AG20443 (cell line): ENCODE measurements at regions not wholly inside any gene's neighbourhood (a gene's known extent, or its start where the extent isn't known, plus 50 kb on each side); places are given as distances from the start of the nearest gene placed in this dataset.
"Not testable (repeated sequence)": the region's sequence is repeated elsewhere in the genome, so short reads cannot be mapped to it uniquely, and the experiment has no call there.

Experiments used
- DNase-seq: peaks from one replicate; pipeline ENCODE4 v3.0.0; 2012; ENCODE audit warnings: low spot score, mixed read lengths

DNA sequence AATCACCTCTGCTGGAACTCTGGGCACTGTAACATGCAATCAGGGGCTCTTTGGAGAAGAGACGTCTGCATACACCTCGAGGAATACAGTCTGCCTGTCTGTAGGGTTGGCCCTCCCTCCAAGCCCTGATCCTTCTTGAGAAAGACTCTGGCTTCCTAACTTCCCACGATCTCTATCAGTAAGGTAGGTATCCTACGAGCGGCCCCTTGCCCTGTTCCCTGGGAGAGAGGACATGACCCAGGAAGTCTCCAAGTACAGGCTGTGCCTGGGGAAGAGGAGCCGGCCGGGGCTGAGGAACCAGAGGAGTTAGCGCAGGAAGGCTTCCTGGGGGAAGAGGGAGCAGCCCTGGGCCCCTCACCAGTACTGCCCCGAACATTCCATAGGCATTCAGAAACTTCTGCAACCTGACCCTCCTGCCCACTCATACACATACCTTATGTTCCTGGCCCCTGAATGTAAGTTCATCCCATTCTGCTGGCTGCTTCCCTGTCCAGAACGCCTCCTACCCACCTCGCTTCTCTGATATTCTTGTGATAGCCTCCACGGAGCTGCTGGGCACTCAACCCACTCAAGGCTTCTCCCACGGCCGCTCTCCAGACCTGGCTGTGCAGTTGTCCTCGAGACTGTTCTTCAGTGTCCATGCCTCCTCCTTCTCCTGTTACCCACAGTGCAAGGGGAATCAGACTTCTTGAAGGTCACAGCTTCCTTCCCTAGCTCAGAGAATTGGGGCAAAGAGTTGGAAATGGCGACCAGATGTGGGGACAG, 116.1 kb downstream of the CYP26B1 start:
- DNase-seq = no peak

DNA sequence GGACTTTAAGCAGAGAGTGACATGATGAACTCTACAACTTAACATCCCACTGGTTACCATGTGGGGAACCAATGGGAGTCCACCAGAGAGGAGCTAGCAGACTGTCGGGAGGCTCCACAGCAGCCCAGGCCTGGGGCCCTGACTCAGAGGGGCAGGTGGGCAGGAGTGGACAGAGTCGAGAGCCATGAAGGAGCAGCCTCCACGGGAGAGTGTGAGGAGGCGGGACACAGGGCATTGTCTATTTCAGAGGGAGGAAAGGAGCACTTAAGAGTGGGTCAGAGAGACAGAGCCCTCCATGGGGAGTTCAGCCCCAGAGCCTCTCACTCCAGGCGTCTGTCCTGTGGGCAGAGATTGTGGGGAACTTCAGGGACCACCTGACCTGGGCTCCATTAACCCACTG, 118.7 kb downstream of the CYP26B1 start:
- DNase-seq = no peak

DNA sequence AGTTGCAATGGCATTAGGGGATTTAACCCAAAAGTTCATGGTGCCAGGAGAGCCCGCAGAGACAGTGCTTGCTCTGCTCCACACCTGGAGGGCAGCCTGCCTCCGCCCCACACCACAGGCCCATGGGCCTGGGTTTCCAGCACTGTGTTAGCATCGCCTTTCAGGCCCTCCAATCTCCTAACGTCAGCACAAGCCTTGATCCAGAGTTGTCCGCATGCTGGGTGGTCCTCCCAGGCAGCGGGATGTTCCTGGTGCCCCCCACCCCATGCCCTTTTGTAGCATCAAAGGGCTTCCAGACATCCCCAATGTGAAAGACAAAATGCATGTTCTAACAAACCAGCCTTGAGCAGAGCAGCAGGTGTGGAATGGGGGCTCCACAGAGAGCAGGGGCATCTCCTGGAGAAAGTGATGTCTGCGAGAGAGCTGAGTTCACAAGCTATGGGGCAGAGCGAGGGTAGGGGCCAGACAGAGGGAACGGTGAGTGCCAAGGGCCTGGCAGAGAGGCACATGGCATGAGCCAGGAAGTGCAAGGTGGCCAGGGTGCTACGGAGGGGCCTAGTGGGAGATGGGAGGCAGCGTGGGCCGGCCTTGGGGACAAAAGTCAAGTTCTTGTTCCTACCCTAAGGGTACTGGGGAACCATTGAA, 119.2 kb downstream of the CYP26B1 start:
- DNase-seq = no peak

DNA sequence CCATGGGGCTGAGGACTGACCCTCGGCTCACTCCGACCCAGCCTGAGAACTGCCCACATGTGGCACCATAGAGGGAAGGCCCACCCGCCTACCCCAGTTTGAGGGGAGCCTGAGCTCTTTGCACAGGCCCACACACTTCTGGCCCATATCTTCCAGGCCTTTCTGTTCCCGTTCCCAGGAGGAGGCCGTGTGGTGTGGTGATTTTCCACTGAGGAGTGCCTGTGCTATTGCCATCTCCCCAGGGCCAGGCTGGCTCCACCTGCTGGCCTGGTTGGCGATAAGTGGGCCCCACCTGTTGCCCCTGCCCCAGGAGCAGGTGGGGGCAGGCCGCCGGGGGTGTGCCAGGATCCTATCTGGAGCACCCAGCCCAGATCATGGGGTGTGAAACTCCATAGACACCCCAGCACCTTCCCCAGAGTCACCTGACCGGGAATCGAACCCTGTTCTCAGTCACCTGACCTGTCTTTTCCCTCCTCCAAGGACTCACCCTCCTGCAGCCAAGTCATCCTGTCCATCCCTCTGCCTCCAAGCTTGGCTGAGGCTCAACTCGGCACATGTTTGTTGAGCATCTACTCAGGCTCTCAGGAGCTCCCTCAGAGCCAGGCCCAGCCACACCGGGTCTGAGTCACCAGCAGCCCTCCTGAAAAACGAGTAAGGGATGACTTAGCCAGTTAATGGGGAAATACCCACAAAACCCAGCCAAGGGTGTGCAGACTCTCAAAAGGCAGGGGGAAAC, 120.1 kb downstream of the CYP26B1 start:
- peak; percentile 56 for DNase-seq

- no peak for DNase-seq
These were observed 120.7 kb downstream of the CYP26B1 start for GRCh38 chr2:72026819-72027425.

DNA sequence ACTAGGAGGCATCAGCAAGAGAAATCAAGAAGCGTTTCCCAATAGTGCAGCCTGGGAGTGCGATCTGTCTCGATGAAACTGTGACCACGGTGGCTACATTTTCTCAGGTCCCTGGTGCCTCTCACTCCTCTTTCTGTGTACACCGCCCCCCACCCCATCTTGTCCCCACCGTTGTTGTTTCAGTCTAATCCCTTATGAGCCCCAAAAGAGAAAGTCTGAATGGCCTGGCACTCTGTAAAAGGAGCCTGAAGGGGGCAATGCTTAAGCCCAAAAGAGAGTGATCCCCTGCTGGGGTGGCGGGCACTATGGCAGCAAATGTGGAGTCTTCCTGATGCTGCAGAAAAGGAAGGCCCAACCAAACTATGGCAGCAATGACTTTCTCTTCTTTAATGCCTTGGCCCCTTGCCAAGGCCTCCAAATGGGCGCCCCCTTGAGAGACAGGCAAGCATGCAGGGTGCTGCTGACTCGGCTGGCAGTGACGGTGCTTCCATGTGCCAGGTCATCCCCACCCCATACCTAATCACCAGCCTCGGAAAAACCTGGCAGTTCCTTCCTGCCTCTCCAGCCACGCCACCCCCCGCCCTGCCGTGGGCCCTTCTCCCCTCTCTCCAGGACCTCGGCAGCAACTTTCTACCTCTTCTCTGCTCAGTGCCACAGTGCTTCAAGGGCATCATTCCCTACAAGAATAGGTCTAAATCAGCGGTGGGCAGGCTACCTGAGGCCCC, 123.0 kb downstream of the CYP26B1 start:
- no peak for DNase-seq

GRCh38 chr2:72023678-72024390, 123.8 kb downstream of the CYP26B1 start:
- DNase-seq = no peak

DNA sequence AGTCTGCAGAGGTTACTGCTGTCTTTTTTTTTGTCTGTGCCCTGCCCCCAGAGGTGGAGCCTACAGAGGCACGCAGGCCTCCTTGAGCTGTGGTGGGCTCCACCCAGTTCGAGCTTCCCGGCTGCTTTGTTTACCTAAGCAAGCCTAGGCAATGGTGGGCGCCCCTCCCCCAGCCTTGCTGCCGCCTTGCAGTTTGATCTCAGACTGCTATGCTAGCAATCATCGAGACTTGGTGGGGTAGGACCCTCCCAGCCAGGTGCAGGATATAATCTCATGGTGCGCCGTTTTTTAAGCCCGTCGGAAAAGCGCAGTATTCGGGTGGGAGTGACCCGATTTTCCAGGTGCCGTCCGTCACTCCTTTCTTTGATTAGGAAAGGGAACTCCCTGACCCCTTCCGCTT, 126.3 kb downstream of the CYP26B1 start:
- not testable (repeated sequence) for DNase-seq

DNA sequence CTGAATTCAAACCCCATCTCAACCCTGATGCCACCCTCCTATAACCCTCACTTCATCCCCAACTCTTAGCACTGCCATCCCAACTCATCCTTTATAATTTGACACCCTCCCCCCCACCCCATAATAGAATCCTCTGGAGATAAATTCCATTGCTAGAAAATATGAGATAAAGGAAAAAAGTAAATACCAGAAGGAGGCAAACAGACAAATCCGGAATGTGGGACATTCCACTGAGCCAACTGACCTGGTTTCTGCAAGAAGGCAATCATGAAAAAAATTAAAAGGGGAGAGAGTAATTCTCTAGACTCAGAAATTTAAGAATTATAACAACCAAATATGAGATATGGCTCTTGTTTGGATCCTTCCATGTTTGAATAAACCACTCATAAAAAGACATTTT, 132.4 kb downstream of the CYP26B1 start:
- DNase-seq = no peak

DNA sequence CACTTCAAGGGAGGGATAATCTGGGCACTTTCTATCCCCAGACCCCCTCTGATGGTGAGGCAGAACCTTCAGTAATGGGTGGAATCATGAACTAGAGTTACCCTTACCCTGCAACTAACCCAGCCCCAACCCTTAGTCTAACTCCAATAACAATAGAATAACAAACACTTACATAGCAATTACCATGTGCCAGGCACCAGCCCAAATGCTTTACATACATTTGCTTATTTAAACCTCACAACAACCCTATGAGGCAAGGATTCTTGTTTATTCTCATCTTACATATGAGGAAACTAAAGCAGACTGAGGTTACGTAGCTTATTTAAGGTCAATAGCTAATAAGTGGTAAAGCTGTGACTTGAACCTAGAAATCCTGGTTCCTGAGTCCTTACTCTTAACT, 132.8 kb downstream of the CYP26B1 start:
- DNase-seq = no peak

- no peak for DNase-seq
These were observed 133.9 kb downstream of the CYP26B1 start for GRCh38 chr2:72013726-72014125.

- DNase-seq = no peak
These were observed 134.6 kb downstream of the CYP26B1 start for GRCh38 chr2:72012886-72013574.

DNA sequence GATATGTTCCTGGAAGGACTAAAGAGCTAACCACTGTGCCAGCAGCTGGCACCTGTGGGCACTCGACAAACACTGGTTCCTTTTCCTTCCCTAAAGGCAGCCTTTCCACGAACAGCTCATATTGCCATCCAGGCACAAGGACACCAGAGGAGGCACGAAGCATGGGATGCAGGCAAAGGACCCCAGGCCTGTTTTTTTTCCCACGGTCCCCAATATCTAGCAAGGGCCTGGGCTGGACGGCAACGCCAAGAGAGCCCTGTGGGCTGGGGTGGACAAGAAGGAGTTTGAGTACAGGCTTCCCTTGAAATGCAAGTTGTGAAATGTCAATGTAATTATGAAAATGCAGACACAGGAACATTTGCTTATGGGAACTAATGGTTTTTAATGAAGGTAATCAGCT, 135.9 kb downstream of the CYP26B1 start:
- no peak for DNase-seq

- DNase-seq = no peak
These were observed 136.3 kb downstream of the CYP26B1 start for GRCh38 chr2:72011370-72011689.

DNA sequence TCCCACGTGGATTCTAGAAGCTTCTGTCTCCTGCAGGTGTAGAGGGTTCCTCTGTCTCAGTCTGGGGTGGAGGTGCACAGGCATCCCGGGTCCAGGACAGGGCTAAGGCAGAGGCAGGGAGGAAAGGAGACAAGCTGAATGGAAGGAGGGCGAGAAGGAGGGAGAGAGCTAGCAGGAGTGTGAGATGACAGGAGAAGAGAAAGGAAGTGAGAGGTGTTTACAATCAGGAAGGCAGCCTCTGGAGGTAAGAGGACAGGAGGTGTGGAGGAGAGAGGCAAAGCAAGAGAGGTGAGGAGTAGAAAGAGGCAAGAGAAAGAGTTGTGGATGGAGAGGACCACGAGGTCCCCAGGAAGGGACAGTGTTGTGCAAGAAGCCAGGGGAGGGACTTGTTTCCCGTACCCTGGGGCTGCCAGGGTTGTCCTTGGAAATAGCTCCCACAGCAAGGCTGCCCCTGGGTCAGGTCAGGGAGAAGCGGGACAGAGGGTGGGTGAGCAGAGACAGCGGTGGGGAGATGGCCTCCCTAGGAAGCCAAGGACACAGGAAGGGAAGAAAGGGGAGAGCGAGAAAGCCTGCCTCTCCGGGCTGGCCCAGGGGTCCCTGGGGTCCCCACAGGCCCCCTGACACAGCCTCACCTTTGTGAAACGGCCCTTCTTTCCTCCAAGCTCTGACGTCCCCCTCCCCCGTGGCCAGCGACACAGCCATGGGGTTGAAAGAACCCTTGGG, 136.9 kb downstream of the CYP26B1 start:
- DNase-seq = no peak

DNA sequence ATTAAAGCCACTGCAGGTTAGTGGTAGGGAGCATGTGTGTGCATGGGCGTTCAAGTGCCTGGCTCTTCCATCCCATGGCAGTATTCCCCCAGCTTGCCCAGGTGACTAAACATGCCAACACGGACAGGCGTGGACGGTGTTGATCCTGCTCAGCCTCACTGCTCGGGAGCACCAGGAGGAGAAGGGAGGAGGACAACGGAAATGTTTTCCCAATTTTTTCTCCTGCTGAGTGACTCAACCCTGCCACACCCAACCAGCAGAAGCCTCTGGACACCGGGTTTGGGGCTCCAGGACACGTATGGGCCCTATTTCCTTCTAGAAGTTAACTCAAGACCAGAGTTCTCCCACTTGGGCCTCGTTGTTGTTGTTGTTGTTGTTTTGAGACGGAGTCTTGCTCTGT, 139.1 kb downstream of the CYP26B1 start:
- DNase-seq = peak; percentile 32

GRCh38 chr2:72007402-72007801, 140.3 kb downstream of the CYP26B1 start:
- peak; percentile 4 for DNase-seq

- no peak for DNase-seq
These were observed 141.4 kb downstream of the CYP26B1 start for GRCh38 chr2:72006188-72006736.

DNA sequence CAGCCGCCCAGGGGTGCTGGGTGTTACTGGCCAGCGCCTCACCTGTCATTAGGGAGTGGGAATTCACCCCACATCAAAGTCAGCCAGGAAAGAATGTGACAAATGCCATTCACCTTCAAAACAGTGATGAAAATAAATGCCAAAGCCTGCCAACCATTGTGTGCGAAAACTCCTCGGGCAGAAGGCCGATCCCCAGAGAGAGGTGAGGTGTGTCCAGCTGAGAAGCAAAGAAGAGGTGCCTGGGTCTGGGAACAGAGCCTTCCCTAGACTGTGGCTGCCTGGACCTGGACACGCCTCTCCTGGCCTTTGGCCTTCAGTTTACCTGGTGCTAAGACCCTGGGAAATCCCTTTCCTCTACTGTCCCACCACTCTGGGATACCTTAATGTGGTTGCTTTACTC, 142.7 kb downstream of the CYP26B1 start:
- DNase-seq = peak; percentile 7
